ENCODE measurements at regions not wholly inside any gene's neighbourhood (a gene's known extent, or its start where the extent isn't known, plus 50 kb on each side); places are given as distances from the start of the nearest gene placed in this dataset.

DNA sequence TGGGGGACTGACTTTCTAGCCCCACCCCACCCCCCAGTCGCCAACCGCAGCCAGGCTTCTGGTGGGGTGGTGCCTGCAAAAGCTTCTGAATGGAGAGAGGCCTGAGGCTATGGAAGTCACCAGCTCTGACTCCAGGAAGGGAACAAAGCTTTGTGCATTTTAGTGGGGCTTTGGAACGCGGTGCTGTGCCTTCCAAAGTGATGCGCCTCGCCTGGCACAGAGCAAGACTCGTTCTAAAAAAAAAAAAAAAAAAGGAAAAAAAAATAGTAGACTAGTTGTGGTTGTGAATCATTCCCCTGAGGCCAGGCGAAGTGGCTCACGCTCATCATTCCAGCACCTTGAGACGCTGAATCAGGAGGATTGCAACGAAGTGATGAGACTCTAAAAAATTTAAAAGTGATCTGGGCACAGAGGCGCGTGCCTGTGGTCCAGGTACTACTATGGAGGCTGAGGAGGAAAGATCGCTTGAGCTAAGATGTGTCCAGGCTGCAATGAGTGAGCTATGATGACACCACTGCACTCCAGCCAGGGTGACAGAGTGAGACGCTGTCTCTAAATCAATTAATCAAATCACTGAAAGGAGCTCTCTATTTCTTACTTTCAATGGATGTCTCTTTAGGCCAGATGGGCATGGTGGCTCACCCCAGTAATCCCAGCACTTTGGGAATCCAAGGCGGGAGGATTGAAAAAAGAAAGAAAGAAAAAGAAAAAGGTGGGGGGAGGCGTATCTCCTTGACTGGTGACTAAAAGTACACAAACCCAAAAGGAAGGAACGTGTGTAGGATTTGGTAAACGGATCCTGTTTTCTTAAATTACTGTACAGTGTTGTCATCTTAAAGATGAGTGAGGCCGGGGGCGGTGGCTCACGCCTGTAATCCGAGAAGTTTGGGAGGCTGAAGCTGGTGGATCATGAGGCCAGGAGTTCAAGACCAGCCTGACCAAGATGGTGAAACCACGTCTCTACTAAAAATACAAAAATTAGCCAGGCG is 259.6 kb upstream of the ALG10B start:
- Histone ChIP-seq H3K27me3 (ENCODE audit: control insufficient read depth, insufficient read depth, low read length) (no peaks in the 10 kb centered on the region), H3K9me3 (ENCODE audit: control insufficient read depth, insufficient read depth, low read length) (peaks cover 55% of the 10 kb centered on the region), H3K27ac (ENCODE audit: low read depth, low read length) (no peak overlapping the region), H3K4me3 (ENCODE audit: low read depth, low read length) (no peak overlapping the region)
- TF ChIP-seq, protein P1, sequence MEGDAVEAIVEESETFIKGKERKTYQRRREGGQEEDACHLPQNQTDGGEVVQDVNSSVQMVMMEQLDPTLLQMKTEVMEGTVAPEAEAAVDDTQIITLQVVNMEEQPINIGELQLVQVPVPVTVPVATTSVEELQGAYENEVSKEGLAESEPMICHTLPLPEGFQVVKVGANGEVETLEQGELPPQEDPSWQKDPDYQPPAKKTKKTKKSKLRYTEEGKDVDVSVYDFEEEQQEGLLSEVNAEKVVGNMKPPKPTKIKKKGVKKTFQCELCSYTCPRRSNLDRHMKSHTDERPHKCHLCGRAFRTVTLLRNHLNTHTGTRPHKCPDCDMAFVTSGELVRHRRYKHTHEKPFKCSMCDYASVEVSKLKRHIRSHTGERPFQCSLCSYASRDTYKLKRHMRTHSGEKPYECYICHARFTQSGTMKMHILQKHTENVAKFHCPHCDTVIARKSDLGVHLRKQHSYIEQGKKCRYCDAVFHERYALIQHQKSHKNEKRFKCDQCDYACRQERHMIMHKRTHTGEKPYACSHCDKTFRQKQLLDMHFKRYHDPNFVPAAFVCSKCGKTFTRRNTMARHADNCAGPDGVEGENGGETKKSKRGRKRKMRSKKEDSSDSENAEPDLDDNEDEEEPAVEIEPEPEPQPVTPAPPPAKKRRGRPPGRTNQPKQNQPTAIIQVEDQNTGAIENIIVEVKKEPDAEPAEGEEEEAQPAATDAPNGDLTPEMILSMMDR (IDR thresholded peaks at IDR 0.05; ENCODE audit: low read depth, low read length): no peak
- ChIA-PET POLR2A (no interaction called here), CTCF (interaction anchor here (0.5 kb wide), 1 partner anchor 82 kb away, joined by 4 read pairs; no protein-coding TSS in a partner anchor)
- DNase-seq (ENCODE audit: low read depth, low spot score): no peak

DNA sequence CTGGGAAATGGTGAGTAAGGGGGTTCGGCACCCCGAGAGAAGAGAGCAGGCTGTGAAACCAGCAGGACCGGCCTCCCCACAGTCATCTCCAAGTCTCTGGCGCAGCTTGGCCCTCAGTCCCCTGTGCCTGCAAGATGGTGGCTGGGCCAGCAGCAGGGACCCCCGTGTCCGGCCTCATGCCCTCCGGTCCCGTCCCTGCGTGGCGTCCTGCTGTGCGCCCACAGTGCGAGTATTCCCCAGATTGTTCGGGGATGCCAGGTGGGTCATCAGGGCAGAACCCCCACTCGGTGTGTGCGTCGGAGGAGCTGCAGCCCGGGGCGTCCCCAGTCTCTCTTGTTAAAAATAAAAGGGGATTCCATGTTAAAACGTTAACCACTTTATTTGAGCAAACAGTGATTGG is 216.9 kb upstream of the ALG10B start:
- Histone ChIP-seq H3K4me3 (ENCODE audit: low read depth, low read length) (no peak overlapping the region), H3K27me3 (ENCODE audit: control insufficient read depth, insufficient read depth, low read length) (no peaks in the 10 kb centered on the region), H3K9me3 (ENCODE audit: control insufficient read depth, insufficient read depth, low read length) (peaks cover 18% of the 10 kb centered on the region), H3K27ac (ENCODE audit: low read depth, low read length) (no peak overlapping the region)
- DNase-seq (ENCODE audit: low read depth, low spot score): no peak
- TF ChIP-seq, protein P1 (IDR thresholded peaks at IDR 0.05; ENCODE audit: low read depth, low read length): no peak
- ChIA-PET POLR2A (no interaction called here), CTCF (no interaction called here)

DNA sequence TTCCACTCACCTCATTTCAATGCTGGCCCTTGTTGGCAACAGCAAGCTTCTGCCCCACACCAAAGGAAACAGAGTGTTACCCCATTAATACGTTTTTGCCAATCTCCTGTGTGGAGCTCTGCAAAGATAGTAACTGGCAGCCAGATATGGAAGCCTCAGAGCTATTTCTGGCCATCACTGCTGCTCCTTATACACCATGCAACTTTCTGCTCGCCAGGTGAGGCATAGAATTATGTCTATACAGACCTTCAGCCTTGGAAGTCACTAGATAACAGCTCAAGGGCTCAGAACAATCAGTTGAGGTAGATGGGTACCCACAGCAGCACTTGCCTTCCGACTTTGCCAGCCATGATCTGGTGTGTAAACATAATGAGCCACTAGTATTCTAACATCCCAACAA is 214.8 kb upstream of the ALG10B start:
- H3K9me3 ChIP-seq (ENCODE audit: control insufficient read depth, insufficient read depth, low read length): peaks cover 18% of the 10 kb centered on the region

DNA sequence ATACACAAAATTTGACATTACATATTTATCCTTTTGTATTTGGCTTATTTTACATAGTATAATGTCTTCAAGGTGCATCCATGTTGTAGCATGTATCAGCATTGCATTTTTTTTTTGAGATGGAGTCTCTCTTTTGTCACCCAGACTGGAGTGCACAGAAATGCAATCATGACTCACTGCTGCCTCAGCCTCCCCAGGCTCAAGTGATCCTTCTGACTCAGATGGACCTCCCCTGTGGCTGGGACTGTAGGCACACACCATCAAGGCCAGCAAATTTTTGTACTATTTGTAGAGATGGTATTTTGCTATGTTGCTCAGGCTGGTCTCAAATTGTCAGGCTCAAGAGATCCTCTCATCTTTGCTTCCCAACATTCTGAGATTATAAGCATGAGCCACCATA is 214.4 kb upstream of the ALG10B start:
- no peak overlapping the region for H3K27ac ChIP-seq (ENCODE audit: low read depth, low read length)
- H3K27me3 ChIP-seq (ENCODE audit: control insufficient read depth, insufficient read depth, low read length): no peaks in the 10 kb centered on the region
- peaks cover 18% of the 10 kb centered on the region for H3K9me3 ChIP-seq (ENCODE audit: control insufficient read depth, insufficient read depth, low read length)
- H3K4me3 ChIP-seq (ENCODE audit: low read depth, low read length): no peak overlapping the region
- no peak for DNase-seq (ENCODE audit: low read depth, low spot score)
- POLR2A ChIA-PET: no interaction called here
- TF ChIP-seq, protein P1 (IDR thresholded peaks at IDR 0.05; ENCODE audit: low read depth, low read length): no peak
- CTCF ChIA-PET: no interaction called here

More for the DNA sequence above, 214.8 kb upstream of the ALG10B start:
- H3K27me3 ChIP-seq (ENCODE audit: control insufficient read depth, insufficient read depth, low read length): no peaks in the 10 kb centered on the region
- H3K27ac ChIP-seq (ENCODE audit: low read depth, low read length): no peak overlapping the region
- POLR2A ChIA-PET: no interaction called here
- TF ChIP-seq, protein P1 (IDR thresholded peaks at IDR 0.05; ENCODE audit: low read depth, low read length): no peak
- no peak overlapping the region for H3K4me3 ChIP-seq (ENCODE audit: low read depth, low read length)
- no peak for DNase-seq (ENCODE audit: low read depth, low spot score)
- CTCF ChIA-PET: no interaction called here

DNA sequence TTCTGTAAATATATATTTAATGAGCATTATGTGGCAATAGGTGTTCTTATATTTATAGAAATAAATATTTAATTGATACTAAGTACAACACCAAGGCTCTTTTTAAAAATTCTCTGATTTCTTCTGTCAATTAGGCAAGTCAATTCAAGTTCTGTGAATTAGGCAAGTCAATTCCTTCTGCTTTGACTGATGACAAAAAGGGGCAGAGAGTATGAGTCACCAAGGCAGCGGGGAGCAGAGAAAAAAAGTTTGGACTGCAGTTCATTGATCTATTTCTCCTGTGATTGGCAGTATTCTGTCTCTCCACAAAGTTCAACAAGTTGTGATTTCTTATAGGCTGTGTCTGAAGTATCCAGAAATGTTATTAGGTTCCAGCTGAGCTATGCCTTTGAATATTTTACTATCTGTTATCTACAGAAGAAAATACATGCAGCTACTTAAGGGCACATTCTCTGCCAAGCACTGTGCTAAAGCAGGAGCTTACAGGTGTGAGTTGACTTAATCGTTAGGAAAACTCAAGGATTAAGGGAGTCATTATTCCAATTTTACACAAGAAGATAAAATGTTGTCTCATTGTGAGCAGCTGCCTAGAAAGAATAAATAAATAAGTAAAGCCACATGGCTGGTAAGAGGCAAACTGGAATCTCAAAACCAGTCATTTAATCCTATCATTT is 206.4 kb upstream of the ALG10B start:
- DNase-seq (ENCODE audit: low read depth, low spot score): no peak
- Histone ChIP-seq H3K4me3 (ENCODE audit: low read depth, low read length) (no peak overlapping the region), H3K27ac (ENCODE audit: low read depth, low read length) (no peak overlapping the region), H3K9me3 (ENCODE audit: control insufficient read depth, insufficient read depth, low read length) (peaks cover 20% of the 10 kb centered on the region), H3K27me3 (ENCODE audit: control insufficient read depth, insufficient read depth, low read length) (no peaks in the 10 kb centered on the region)
- ChIA-PET CTCF (no interaction called here), POLR2A (no interaction called here)
- TF ChIP-seq, protein P1 (IDR thresholded peaks at IDR 0.05; ENCODE audit: low read depth, low read length): no peak
